HG03095 (cell line): ENCODE measurements at regions not wholly inside any gene's neighbourhood (a gene's known extent, or its start where the extent isn't known, plus 50 kb on each side); places are given as distances from the start of the nearest gene placed in this dataset.
"Not testable (repeated sequence)": the region's sequence is repeated elsewhere in the genome, so short reads cannot be mapped to it uniquely, and the experiment has no call there.

ENCODE experiments used
- ATAC-seq: cut with Tn5 transposase; IDR thresholded peaks from one replicate; pipeline ENCODE4 v1.9.1; 2021; ENCODE audit warnings: moderate library complexity; ENCODE audit not compliant: unreplicated experiment

DNA sequence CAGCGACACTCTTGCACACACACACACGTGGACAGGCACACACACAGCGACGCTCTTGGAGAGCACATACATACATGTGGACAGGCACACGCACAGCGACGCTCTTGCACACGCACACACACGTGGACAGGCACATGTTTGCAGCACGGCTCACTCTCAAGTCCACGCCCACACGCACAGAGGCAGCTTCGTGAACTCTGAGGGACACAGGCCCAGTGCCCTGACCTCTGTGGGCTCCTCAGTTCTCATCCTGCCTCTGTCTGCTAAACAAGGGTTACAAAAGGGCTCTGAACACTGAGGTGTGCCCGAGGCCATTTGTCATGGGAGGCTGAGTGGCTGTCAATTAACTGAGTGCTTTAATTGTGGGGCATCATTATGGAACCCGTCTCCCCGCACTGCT lies 558.8 kb upstream of the ADAMTS16 start:
- ATAC-seq = no peak

- no peak for ATAC-seq
Observed at GRCh38 chr5:4584982-4585381, 555.1 kb upstream of the ADAMTS16 start.

DNA sequence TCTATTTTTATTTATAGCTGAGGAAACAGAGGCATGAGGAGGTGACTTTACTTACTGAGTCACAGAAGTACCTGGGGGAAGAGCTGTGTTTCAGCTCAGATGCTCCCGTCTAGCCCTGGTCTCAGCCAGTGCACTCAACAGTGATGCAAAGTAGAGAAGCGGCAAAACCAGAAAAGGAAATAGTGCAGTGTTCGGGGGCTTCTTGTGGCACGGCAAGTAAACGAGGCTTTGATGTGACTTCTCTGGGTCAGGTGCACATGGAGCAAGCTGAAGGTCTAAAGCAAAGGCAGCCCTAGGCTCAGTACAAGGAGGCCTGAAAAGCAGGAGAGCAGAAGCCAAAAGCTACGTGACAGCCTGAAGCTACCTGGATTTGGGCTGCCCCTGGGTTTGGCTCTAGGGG lies 526.7 kb upstream of the ADAMTS16 start:
- ATAC-seq = no peak

DNA sequence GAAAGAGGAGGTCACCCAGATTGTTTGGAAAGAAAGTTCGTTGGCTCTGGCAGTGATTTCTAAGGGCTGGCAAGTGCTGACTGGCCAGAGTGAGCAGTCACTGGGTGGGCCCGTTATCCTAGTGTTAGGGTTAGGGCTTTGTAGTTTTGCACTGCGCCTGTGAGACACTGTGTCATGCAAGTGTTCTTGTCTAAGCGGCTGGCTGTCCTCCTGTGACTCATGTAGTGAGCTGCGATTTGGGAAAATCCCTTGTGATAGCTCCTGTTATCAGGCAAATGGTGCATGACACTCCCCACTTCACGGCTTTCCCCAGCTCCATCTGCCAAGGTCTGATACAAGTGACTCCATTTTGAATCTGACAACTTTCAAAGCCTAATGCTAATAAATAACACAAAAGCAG lies 526.0 kb upstream of the ADAMTS16 start:
- ATAC-seq = no peak

- not testable (repeated sequence) for ATAC-seq
Observed at GRCh38 chr5:4615369-4615768, 524.8 kb upstream of the ADAMTS16 start.

- no peak for ATAC-seq
Observed at GRCh38 chr5:4625206-4625896, 514.8 kb upstream of the ADAMTS16 start.

DNA sequence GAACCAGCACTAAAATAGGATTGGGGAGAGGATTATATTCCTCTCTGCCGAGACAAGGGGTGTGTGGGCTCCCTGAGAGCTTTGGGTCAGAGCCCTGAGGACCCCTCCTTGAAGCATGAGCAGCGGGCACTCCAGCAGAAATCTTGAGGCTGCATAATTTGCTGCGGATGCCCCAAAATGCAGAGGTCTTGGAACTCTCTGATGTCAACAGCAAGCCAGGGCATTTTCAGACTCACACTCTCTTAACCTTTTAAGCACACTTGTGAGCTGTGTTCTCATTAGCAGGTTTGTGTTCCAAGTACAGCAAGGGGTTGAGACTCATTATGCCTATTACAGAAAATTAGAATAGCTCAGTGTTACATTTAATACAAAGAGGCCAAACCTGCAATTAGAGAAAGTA lies 513.0 kb upstream of the ADAMTS16 start:
- ATAC-seq = no peak

- ATAC-seq = no peak
Observed at GRCh38 chr5:4627929-4628328, 512.2 kb upstream of the ADAMTS16 start.

DNA sequence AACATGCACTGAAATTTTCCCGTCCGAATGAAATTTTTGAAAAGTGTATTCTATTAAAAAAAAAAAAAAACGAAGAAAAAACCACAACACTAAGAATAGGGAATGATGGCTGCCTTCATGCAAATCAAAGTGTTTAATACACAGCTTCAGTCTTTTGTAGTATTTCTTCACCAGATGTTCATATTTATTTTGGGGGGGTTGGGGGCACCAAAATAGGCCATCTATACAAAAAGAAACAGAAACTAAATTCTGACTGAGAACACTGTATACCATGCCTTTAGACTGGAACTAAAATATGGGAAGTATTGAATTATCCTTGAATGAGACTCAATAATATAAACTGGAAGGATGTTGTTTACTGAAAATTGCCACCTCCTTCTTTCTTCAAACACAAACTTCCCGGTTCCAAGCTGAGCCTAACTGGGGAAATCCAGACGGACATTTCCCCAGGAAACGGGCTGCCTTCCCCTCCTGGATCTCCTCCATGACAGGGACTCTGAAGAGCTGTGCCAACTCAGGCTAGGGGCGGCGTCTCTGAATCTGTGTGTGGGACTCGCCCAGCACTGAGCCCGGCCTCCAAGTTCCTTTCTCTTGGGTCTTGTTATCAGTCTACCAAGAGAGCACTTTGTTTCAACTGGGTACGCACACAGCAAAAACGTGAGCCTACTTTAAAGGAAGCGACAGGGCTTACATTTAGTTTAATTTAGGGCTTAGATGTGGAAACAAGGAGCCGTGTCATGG lies 511.3 kb upstream of the ADAMTS16 start:
- no peak for ATAC-seq

DNA sequence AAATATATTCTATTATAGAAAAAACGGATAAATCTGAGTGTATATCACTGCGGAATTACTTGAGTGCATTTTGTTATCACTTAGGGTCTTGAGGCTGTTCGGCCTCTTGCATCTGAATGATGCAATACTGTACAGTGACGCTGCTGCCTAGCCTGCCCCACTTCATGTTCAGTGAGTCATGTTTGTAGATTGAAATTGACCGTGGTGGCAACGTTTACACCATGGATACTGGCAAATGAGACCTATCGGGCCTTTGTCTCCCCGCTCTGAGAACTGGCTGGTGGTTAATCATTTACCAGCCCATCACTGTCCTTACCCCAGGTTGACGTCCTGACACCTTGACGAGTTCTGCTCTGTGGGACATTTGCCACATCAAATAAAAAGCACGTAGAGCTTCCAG lies 510.1 kb upstream of the ADAMTS16 start:
- no peak for ATAC-seq

GRCh38 chr5:4634342-4634741 lies 505.8 kb upstream of the ADAMTS16 start:
- ATAC-seq = no peak

- ATAC-seq = no peak
Observed at GRCh38 chr5:4636378-4636777, 503.8 kb upstream of the ADAMTS16 start.

DNA sequence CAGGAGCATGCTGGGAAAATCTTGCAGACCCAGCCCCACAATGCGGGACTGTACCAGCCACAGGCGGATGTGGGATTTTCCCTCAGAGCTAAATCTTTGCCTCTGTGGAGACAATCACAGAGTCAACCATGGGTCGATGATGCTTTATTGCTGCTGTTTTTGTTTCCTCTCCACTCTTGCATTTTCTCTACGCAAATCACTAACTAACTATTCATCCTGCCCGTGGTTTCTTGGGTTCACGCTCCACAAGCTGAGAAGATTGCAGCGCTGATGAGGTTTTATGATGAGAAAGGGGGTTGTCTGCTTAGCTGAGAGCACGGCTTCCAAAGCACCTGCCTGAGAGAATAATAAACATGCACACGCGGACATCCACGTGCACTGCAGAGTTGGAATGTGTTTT lies 500.2 kb upstream of the ADAMTS16 start:
- ATAC-seq = no peak

DNA sequence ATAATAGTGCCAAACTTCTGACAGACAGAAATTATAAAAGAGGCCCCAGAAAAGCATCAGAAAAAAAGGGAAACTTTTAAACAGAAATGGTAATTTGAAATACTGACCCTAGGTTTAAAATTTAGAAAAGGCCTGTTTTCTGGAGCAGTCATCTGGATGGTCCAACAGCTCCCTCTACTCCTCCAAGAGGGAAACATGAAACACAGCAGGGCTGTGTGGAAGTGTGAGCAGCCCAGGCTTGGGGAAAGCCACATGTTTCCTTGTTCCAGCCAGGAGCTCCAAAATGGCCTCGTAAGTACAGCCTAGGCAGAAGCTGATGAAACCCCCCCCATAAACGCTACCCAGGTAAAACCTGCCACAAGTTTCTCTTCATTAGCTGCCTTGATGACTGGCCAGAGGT lies 499.3 kb upstream of the ADAMTS16 start:
- ATAC-seq = no peak

- no peak for ATAC-seq
Observed at GRCh38 chr5:4642525-4642924, 497.6 kb upstream of the ADAMTS16 start.

DNA sequence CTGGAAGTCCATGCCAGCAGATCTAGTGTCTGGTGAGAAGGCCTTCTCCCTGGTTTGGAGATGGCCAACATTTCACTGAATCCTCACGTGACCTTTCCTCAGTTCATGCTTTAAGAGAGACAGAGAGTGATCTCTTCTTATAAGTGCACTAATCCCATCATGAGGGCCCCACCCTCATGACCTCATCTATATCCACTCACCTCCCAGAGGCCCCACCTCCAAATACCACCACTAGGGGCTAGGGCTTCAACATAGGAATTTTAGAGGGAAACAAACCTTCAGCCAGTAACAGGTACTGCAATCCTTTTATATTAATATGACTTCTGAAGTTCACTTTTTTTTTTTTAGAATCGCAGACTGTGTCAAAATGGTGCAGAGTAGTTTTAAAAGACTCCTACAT lies 496.9 kb upstream of the ADAMTS16 start:
- ATAC-seq = no peak

DNA sequence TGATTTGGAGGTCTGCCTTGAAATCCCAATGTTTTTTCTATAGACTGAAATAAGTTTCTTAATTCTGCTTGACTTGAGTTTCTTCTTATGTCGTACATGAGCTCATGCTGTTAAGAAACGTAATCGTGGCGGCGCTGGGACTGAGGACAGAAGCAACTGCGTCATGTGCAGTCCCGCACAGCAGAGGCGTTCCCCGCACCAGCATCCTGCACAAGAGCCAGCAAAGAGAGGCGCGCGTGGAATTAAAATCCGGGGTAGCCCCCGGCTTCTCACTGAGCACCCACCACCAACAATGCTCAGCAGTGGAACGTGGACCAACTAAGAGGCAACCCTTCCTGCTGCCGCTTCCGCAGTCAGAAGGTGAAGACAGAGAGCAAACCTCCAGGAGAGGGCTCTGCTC lies 496.2 kb upstream of the ADAMTS16 start:
- ATAC-seq = no peak

- ATAC-seq = no peak
Observed at GRCh38 chr5:4646715-4647375, 493.3 kb upstream of the ADAMTS16 start.

- no peak for ATAC-seq
Observed at GRCh38 chr5:4647955-4648354, 492.2 kb upstream of the ADAMTS16 start.

DNA sequence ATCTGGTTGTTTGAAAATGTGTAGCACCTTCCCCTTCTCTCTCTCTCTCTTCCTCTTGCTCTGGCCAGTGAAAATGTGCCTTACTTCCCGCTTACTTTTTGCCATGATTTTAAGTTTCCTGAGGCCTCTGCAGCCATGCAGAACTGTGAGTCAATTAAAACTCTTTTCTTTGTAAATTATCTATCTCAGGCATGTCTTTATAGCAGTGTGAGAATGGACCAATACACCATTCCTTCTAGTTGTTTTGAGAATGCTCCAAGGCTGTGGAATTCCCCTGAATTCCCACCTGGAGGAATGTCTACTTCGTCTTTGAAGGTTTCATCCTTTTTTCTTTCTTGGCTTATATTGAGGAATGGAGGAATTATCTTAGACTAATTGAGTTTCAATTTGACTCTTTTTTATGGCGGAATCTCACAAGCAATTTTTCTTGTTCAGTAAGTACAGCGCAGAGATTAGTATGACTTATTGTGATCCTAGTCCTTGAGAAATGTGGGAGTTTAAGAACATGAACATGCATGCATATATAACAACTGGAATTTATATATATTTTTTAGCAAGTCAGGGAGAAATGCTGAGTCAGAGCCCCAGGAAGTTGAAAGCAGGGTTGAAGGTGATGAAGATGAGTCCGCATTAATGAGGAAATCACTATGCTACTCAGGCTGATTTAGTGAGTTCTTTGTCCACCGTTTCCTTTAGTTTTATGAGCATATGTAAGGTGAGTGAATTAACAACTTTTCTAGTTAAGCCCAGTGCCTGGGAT lies 488.1 kb upstream of the ADAMTS16 start:
- ATAC-seq = no peak

- no peak for ATAC-seq
Observed at GRCh38 chr5:4653475-4653874, 486.7 kb upstream of the ADAMTS16 start.
